SH-SY5Y (cell line): ENCODE measurements at regions not wholly inside any gene's neighbourhood (a gene's known extent, or its start where the extent isn't known, plus 50 kb on each side); places are given as distances from the start of the nearest gene placed in this dataset.

Source experiments
- GATA2 ChIP-seq: IDR thresholded peaks from 2 replicates; pipeline ENCODE4 v1.6.1; 2011; ENCODE audit warnings: mild to moderate bottlenecking, low read depth, low read length
- GATA3 ChIP-seq: IDR thresholded peaks from 2 replicates; pipeline ENCODE4 v1.6.1; 2011; ENCODE audit warnings: low read depth, mild to moderate bottlenecking, low read length, moderate library complexity

DNA sequence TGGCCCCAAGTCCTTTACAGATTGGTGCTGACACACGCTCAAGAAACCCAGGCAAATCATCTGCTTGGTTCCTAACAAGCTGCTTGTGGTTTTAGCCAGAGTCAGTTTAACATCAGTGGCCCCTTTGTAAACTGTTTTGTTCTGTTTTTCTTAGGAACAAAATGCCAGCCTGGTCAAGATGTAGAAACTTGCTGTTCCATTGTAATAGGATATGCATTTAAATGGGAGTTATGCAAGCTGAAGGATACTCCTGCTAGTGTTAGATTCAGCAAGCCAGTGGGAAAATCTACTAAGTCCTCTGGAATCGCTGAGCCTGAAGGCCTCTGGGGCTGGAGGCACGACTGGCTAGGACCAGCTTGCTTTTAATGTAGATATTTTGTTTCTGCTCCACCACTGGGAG is 391.1 kb downstream of the TLE4 start:
- TF ChIP-seq GATA2 (no peak), GATA3 (no peak)
